Fibroblast of skin of right quadriceps (primary cell): ENCODE measurements at regions not wholly inside any gene's neighbourhood (a gene's known extent, or its start where the extent isn't known, plus 50 kb on each side); places are given as distances from the start of the nearest gene placed in this dataset.
A peak's percentile ranks its signal among the peaks of the same experiment; 100 is the strongest.

Source experiments
- DNase-seq: peaks from one replicate; pipeline ENCODE4 v3.0.0-alpha.2; 2013

DNA sequence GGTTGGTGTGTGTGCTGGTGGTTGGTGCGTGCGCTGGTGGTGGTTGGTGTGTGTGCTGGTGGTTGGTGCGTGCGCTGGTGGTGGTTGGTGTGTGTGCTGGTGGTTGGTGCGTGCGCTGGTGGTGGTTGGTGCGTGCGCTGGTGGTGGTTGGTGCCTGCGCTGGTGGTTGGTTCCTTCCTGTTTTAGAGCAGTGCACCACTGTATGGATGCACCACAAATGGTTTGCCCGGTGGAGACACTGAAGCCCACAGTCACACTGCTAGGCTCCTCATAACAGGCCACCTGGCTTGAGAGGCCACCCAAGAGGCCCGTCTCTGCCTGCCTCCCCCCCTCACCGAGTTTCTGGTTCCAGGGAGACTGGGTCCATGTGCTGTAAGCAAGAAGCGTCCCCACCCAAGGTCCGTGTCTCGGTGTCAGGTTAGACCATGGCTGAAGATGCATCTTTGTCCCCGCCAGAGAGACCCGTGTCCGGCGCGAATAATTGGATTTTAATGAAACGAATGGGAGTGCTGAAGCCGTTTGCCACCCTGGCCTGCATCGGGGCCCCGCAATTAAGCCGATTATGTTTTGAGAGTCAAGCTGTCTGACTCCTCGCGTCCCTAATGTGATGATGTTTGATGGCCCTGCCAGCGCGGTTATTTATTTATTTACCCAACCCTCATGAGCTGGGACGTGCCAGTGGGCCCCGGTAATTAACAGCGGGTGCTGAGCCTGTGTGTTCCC, 161.3 kb upstream of the GSE1 start:
- DNase-seq, result no peak

DNA sequence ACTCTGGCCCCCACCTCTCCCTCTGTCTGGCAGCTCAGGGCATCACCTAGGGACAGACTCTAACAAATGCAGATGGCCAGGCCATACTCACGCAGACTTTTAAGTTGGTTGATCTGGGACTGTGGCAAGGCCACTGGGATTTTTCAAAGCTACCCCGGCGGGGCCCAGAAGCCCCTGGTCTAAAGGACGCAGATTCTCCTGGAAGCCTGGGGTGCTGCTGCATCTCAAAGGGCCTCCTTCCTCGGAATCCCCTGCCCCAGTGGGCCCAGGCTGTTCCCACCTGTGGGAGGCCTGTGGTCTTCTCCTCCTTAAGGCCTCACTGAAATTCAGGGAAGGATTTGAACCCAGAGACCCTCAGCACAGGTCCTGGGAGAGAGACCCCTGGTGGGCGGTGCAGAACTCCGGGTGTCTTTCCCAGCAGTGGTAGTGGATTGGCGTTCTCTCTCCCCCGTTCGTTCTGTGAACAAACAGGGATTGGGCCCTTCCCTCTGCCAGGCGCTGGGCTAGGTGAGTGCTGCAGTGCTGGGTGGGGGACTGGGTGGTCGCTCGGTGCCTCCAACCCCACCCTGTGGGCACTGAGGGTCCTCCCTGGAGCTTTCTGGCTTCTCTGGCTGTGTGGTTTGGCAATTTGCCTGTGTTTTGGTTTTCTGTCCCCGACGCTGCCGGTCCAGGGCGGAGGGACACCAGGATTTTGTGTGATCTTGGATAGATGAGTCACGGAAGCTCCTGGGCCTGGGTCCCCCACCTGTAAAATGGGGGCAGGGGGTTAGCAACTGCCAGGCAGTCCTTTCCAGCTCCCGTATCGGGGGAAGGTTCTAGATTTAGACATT, 160.5 kb upstream of the GSE1 start:
- no peak for DNase-seq

- DNase-seq, result no peak
These were observed 159.9 kb upstream of the GSE1 start for GRCh38 chr16:85453194-85453678.

GRCh38 chr16:85453703-85454102, 159.4 kb upstream of the GSE1 start:
- no peak for DNase-seq

DNA sequence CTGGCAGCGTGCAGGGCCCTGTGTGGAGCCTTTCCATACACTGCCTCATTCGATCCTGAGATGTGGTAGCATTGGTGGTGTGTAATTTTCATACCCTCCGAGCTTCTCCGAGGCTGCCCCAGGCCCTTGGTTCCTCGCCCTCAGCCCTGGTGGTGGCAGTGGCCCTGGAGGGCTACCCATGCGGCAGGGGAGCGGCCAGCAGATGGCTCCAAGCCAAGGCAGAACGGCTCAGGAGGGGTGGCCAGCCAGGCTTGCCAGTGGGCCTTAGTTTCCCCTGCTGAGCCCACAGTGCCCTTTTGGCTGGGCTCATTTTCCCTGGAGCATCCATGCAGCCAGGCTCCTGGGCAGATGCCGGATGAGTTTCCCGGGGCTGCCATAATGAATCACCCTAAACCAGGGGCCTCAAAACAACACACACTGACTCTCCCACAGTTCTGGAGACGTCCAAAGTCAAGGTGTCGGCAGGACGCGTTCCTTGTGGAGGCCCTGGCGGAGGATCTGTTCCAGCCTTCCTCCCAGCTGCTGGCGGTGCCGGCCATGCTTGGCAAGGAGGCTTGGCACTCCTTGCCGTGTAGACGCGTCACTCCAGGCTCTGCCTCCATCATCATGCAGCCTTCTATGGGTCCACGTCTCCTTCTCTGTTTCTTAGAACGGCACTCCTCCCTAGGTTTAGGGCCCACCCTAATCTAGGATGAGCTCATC, 158.8 kb upstream of the GSE1 start:
- no peak for DNase-seq

GRCh38 chr16:85455534-85455933, 157.6 kb upstream of the GSE1 start:
- no peak for DNase-seq

- DNase-seq, result no peak
These were observed 155.8 kb upstream of the GSE1 start for GRCh38 chr16:85457366-85457765.

DNA sequence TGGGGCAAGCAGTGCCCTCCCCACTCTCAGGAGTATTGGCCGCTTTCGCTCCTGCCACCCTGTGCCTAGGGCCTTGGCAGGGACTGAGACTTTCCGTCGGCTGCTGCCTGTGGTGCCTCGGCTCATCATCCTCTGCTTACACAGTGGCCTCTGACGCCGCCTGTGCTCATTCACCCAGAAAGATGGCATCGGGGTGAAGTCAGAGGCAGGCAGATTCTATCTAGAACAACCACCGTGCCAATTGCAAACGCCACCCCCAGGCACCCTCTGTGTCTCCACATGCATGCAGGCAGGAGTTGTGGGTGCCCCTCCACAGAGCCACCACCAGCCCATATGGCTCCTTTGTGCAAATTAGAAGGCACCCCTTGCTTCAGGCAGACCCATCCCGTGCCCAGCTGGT, 154.2 kb upstream of the GSE1 start:
- DNase-seq, result no peak

GRCh38 chr16:85459529-85460251, 153.4 kb upstream of the GSE1 start:
- DNase-seq, result no peak

DNA sequence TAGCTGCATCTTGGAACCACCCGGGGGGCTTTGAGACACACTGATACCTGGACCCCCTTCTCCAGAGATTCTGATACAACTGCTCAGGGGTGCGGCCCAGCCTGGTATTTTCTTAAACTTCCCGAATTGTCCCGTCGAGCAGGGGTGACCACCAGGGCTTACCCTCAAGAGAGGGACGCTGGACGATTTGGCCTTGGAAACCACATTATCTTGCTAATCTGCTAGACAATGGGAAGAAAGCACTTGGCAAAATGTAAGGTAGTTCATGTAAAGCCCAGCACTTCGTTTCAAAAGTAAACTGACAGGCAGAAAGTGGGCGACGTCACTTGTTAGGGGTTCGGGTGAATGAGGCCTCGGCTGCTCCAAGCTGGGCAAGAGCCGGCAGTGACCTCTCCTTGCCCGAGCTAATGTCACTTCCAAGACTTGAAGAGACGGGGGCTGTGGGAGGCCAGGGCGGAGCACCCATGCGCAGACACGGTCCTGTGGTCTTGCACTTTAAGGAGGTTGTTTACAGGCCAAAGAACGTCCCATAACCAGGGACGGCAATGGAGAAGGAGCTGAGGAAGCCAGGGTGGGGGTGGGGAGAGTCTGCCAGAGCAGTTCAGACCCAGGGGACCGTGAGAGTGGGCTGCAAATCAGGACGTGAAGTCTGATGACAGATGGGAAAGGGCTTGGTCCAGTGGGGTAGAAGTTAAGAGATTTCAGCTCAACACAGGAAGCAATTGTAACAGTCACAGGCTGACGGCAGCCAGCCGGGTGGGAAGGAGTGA, 152.7 kb upstream of the GSE1 start:
- DNase-seq, result peak; percentile 46

- DNase-seq, result peak; percentile 71
These were observed 151.9 kb upstream of the GSE1 start for GRCh38 chr16:85461022-85461813.

GRCh38 chr16:85461814-85462713, 151.1 kb upstream of the GSE1 start:
- peak; percentile 66 for DNase-seq

DNA sequence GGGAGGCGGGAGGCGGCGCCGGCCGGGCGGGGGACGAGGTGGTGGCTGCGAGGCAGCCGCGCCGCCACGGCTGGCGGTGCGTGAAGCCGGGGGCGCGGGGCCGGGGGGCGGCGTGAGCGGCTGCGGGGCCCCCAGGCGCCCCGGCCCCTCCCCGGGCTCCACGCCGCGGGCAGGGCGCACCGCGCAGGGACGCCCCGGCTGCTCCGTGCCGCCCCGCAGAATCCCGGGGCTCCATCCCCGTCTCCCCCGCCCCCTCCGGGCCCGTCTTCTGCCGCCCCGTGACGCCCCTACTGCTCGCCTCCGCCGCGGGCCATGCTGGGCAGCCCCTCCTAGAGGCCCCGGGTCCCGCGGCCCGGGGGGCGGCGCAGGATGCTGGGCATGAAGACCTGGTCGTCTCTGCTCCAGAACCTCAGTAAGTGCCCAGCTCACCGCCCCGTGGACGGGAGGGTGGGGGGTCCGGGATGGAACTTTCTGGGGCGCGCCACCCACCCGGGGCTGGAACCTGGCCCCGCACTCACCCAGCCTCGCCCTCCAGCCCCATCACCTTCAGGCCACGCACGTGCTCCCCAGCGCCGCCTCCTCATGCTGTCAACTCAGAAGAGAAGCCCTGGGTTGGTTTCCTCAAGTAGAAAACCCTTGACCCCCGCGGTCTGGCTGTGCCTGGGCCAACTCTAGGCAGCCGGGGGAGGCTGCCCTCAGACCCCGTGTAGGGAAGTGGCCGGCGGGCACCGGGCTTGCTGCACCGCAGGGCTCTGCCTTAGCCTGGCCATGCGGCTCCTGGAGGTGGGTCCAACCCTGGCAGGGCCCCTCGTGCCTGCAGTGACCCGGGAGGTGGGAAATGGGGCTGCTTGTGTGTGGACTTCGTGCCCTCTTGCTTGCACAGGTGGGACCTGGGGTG, 150.2 kb upstream of the GSE1 start:
- DNase-seq, result no peak

GRCh38 chr16:85463672-85464382, 149.3 kb upstream of the GSE1 start:
- no peak for DNase-seq

DNA sequence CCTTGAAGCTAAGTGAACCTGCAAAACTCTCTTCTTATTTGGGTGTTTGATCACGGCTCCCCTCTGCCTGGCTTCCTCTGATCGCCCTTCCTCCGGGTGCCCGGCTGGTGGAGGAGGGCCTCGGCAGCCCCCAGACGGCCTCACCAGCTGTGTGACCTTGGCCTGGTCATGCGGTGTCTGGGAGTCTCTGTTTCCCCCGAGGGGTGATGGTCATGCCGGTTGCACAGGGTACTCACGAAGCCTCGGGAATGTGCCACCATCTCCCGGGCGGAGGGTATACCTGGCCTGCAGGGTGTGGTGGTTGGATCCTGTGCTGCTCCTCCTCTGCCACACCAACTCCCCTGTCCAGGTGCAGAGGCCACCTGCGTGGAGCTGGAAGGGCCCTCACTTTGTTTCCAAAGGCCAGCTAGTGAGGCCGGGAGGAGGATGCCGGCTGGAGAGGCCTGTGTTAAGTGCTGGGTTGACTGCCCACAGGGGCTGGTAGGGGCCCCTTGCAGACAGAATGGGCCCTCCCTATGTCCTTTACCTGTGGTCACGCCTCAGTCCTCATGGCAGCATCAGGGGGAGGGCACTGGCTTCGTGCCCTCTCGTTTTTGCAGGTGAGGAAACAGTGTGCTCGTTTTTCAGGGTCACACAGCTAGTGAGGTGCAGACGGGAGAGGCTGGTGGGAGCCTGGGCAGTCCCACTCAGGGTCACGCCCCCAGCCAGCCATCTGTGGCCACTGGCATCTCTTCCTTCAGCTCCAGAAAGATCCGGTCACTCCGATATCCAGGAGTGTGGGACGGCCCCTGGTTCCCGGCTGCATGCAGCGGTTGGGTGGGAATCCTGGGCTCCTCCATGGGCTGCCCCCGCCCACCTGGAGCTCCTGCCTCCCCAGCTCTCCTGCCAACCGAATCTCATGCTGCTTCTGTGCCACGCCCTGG, 148.5 kb upstream of the GSE1 start:
- DNase-seq, result no peak

DNA sequence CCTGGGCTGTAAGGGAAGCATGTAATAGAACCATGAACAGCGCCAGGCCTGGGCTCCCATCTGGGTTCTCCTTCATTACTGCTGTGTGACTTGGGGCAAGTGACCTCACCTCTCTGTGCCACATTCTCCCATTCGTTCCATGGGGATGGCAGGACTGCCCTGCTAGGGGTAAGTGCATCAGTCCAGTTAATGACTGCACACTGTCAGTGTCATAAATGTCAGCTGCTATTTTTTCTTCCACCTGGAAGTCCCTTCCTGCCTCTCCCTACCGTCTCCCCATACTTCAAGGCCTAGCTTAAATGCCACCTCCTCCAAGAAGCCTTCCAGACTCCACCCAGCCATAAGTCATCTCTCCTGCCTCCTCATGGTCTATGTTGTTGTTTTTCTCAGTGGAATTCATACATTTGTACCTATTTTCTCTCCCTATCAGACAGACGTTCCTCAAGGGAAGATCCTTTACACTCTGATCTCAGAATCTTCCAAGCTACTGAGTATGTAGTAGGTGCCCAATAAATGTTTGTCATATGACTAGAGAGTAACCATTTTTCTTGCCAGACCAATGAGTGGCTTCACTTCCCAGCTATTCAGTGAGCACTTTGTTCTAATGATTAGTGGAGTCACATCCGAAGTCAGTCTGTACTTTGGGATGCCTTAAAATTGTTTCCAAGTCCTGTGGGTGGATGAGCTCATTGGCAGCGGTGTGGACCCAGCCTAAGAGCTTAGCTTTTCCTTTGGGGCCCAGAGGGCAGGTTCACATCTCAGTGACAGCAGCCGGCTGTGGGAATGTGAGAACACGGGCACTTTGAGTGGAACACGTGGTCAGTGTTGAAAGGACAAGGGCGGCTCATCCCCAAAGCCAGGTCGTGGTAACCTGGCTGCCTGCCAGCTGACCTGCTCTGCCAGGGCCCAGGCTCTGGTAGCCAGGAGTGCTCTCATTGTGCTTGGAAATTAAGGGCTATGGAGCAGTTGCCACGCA, 147.5 kb upstream of the GSE1 start:
- peak; percentile 54 for DNase-seq
